ENCODE measurements at regions not wholly inside any gene's neighbourhood (a gene's known extent, or its start where the extent isn't known, plus 50 kb on each side); places are given as distances from the start of the nearest gene placed in this dataset.

GRCh38 chr5:174428895-174429294 is 295.5 kb upstream of the MSX2 start:
- Histone ChIP-seq H3K27me3 (replicated peaks in 1 of 2; ENCODE audit: control insufficient read depth in 2 of 2, extremely low read depth in 1 of 2, insufficient read depth in 2 of 2, low read length in 1 of 2) (no peaks in the 10 kb centered on the region), H3K9me3 (no peaks in the 10 kb centered on the region), H3K4me1 (ENCODE audit: control insufficient read depth in 1 of 2, extremely low read depth in 1 of 2, insufficient read depth in 2 of 2, low read length in 2 of 2) (peaks cover 0 to 9% of the 10 kb centered on the region in 2 experiments), H3K4me3 (ENCODE audit: control insufficient read depth in 1 of 2, extremely low read depth in 1 of 2, low read length in 1 of 2) (no peak overlapping the region), H3K36me3 (ENCODE audit: control insufficient read depth in 2 of 2, extremely low read depth in 1 of 2, insufficient read depth in 1 of 2, low read length in 1 of 2) (no peaks in the 10 kb centered on the region), H3K27ac (ENCODE audit: low read length) (no peak overlapping the region)
- DNase-seq (no peak), ATAC-seq (replicated peaks in 1 of 4) (no peak)
- H3K4me3 Mint-ChIP-seq, result no peak overlapping the region
- H3K36me3 Mint-ChIP-seq, result no peaks in the 10 kb centered on the region
- ChIA-PET POLR2A (no interaction called here), CTCF (interaction anchor here in 1 of 2 donors (0.6 kb wide), 1 partner anchor 203 kb away, joined by 3 read pairs; no protein-coding TSS in a partner anchor)
- H3K27me3 Mint-ChIP-seq, result peaks cover 0 to 4% of the 10 kb centered on the region in 2 donors
- H3K27ac Mint-ChIP-seq, result no peak overlapping the region
- 43% methylated on average over 5 of the region's 6 CpGs for WGBS (ENCODE audit: insufficient coverage)
- H3K9me3 Mint-ChIP-seq, result peaks cover 0 to 4% (median 0%) of the 10 kb centered on the region in 3 donors
- peaks cover 0 to 12% (median 4%) of the 10 kb centered on the region in 3 donors for H3K4me1 Mint-ChIP-seq

GRCh38 chr5:174430940-174431339 is 293.4 kb upstream of the MSX2 start:
- no peak overlapping the region for H3K4me3 Mint-ChIP-seq

DNA sequence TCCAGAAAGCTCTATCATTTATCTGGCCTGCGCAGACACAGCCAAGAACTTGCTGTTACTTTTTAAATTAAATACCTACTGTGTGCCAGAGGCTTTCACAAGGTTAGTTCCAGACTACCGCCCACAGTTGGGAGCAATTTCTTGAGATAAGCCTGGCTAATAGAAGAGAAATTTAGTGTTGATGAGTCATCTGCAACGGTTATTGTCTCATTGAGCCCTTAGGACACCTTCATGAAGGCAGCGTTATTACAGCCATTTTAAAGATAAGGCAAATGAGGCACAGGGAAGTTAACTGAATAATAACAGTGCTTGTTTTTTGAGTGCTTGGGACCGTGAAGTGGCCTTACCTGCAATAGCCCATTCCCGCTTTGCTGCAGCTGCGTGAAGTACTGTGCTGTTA is 292.9 kb upstream of the MSX2 start:
- no peak for DNase-seq
- POLR2A ChIA-PET, result no interaction called here
- Histone ChIP-seq H3K4me1 (ENCODE audit: control insufficient read depth in 1 of 2, extremely low read depth in 1 of 2, insufficient read depth in 2 of 2, low read length in 2 of 2) (peaks cover 0 to 9% of the 10 kb centered on the region in 2 experiments), H3K27ac (ENCODE audit: low read length) (no peak overlapping the region), H3K4me3 (ENCODE audit: control insufficient read depth in 1 of 2, extremely low read depth in 1 of 2, low read length in 1 of 2) (no peak overlapping the region), H3K9me3 (no peaks in the 10 kb centered on the region), H3K27me3 (replicated peaks in 1 of 2; ENCODE audit: control insufficient read depth in 2 of 2, extremely low read depth in 1 of 2, insufficient read depth in 2 of 2, low read length in 1 of 2) (peaks cover 0 to 2% of the 10 kb centered on the region in 2 experiments), H3K36me3 (ENCODE audit: control insufficient read depth in 2 of 2, extremely low read depth in 1 of 2, insufficient read depth in 1 of 2, low read length in 1 of 2) (no peaks in the 10 kb centered on the region)
- H3K9me3 Mint-ChIP-seq, result peaks cover 0 to 4% (median 0%) of the 10 kb centered on the region in 3 donors
- H3K36me3 Mint-ChIP-seq, result no peaks in the 10 kb centered on the region
- WGBS (ENCODE audit: insufficient coverage), result 80% methylated on average over 3 of the region's 7 CpGs
- H3K4me3 Mint-ChIP-seq, result no peak overlapping the region
- CTCF ChIA-PET, result interaction anchor here in 1 of 2 donors (0.6 kb wide), 1 partner anchor 14 kb away, joined by 7 read pairs; no protein-coding TSS in a partner anchor
- ATAC-seq (replicated peaks in 1 of 4), result no peak
- no peak overlapping the region for H3K27ac Mint-ChIP-seq
- H3K4me1 Mint-ChIP-seq, result peaks cover 0 to 8% (median 4%) of the 10 kb centered on the region in 3 donors
- peaks cover 1 to 8% of the 10 kb centered on the region in 2 donors for H3K27me3 Mint-ChIP-seq

More at GRCh38 chr5:174430940-174431339, 293.4 kb upstream of the MSX2 start:
- no CpG with 5 or more reads among the region's 3 CpGs for WGBS (ENCODE audit: insufficient coverage)
- Mint-ChIP-seq H3K4me1 (peaks cover 0 to 8% (median 4%) of the 10 kb centered on the region in 3 donors), H3K9me3 (peaks cover 0 to 4% (median 0%) of the 10 kb centered on the region in 3 donors), H3K36me3 (no peaks in the 10 kb centered on the region), H3K27me3 (peaks cover 1 to 8% of the 10 kb centered on the region in 2 donors), H3K27ac (no peak overlapping the region)
- H3K36me3 ChIP-seq (ENCODE audit: control insufficient read depth in 2 of 2, extremely low read depth in 1 of 2, insufficient read depth in 1 of 2, low read length in 1 of 2), result no peaks in the 10 kb centered on the region
- no peaks in the 10 kb centered on the region for H3K9me3 ChIP-seq
- H3K27ac ChIP-seq (ENCODE audit: low read length), result no peak overlapping the region
- ChIA-PET POLR2A (no interaction called here), CTCF (interaction anchor here in 1 of 2 donors (0.5 to 0.6 kb wide), 2 partner anchors 9 to 14 kb away, joined by 3 to 7 read pairs; no protein-coding TSS in a partner anchor)
- no peaks in the 10 kb centered on the region for H3K27me3 ChIP-seq (replicated peaks in 1 of 2; ENCODE audit: control insufficient read depth in 2 of 2, extremely low read depth in 1 of 2, insufficient read depth in 2 of 2, low read length in 1 of 2)
- DNase-seq, result peak in 2 of 35 experiments; percentile 6 to 17
- peak in 2 of 4 experiments; percentile 53 to 62 for ATAC-seq (replicated peaks in 1 of 4)
- no peak overlapping the region for H3K4me3 ChIP-seq (ENCODE audit: control insufficient read depth in 1 of 2, extremely low read depth in 1 of 2, low read length in 1 of 2)
- peaks cover 0 to 9% of the 10 kb centered on the region in 2 experiments for H3K4me1 ChIP-seq (ENCODE audit: control insufficient read depth in 1 of 2, extremely low read depth in 1 of 2, insufficient read depth in 2 of 2, low read length in 2 of 2)

DNA sequence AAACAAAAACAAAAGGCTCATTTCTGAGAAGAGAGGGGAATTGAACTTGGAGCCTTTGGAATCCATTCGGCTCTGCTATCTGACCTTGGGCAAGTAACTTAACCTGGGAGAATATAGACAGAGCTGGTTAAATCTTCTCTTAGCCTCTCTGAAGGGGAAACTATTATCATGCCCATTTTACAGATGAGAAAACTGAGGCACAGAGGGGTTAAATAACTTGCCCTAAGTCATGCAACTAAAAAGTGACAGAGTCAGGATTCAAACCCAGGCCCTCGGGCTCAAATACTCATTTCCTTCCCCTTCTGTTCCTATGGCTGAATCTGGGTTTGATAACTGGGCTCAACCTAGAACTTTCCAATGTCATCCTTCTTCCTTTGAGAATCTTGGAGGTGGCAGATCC is 291.3 kb upstream of the MSX2 start:
- CTCF ChIA-PET, result interaction anchor here in 1 of 2 donors (0.9 kb wide), 1 partner anchor 14 kb away, joined by 3 read pairs; no protein-coding TSS in a partner anchor

GRCh38 chr5:174436750-174437149 is 287.6 kb upstream of the MSX2 start:
- CTCF ChIA-PET, result no interaction called here
- WGBS (ENCODE audit: insufficient coverage), result 86% methylated on average over 3 of the region's 4 CpGs
- peaks cover 1 to 8% of the 10 kb centered on the region in 2 donors for H3K27me3 Mint-ChIP-seq

More for the DNA sequence above, 291.3 kb upstream of the MSX2 start:
- H3K4me3 ChIP-seq (ENCODE audit: control insufficient read depth in 1 of 2, extremely low read depth in 1 of 2, low read length in 1 of 2), result no peak overlapping the region
- Mint-ChIP-seq H3K36me3 (no peaks in the 10 kb centered on the region), H3K27me3 (peaks cover 1 to 11% of the 10 kb centered on the region in 2 donors), H3K27ac (no peak overlapping the region), H3K9me3 (peaks cover 0 to 7% (median 3%) of the 10 kb centered on the region in 3 donors), H3K4me1 (peaks cover 0 to 8% (median 4%) of the 10 kb centered on the region in 3 donors), H3K4me3 (no peak overlapping the region)
- peaks cover 0 to 9% of the 10 kb centered on the region in 2 experiments for H3K4me1 ChIP-seq (ENCODE audit: control insufficient read depth in 1 of 2, extremely low read depth in 1 of 2, insufficient read depth in 2 of 2, low read length in 2 of 2)
- no peak overlapping the region for H3K27ac ChIP-seq (ENCODE audit: low read length)
- POLR2A ChIA-PET, result no interaction called here
- H3K36me3 ChIP-seq (ENCODE audit: control insufficient read depth in 2 of 2, extremely low read depth in 1 of 2, insufficient read depth in 1 of 2, low read length in 1 of 2), result no peaks in the 10 kb centered on the region
- H3K9me3 ChIP-seq, result no peaks in the 10 kb centered on the region
- no peak for DNase-seq
- ATAC-seq (replicated peaks in 1 of 4), result no peak
- WGBS (ENCODE audit: insufficient coverage), result 75% methylated on average over 1 of the region's 2 CpGs
- peaks cover 0 to 9% of the 10 kb centered on the region in 2 experiments for H3K27me3 ChIP-seq (replicated peaks in 1 of 2; ENCODE audit: control insufficient read depth in 2 of 2, extremely low read depth in 1 of 2, insufficient read depth in 2 of 2, low read length in 1 of 2)

GRCh38 chr5:174444479-174445188 is 279.7 kb upstream of the MSX2 start:
- H3K9me3 Mint-ChIP-seq, result peaks cover 0 to 11% (median 0%) of the 10 kb centered on the region in 3 donors
- 89% methylated on average over 6 of the region's 7 CpGs for WGBS (ENCODE audit: insufficient coverage)
- Histone ChIP-seq H3K27ac (ENCODE audit: low read length) (no peak overlapping the region), H3K36me3 (ENCODE audit: control insufficient read depth in 2 of 2, extremely low read depth in 1 of 2, insufficient read depth in 1 of 2, low read length in 1 of 2) (no peaks in the 10 kb centered on the region), H3K4me1 (ENCODE audit: control insufficient read depth in 1 of 2, extremely low read depth in 1 of 2, insufficient read depth in 2 of 2, low read length in 2 of 2) (no peaks in the 10 kb centered on the region), H3K9me3 (no peaks in the 10 kb centered on the region), H3K4me3 (ENCODE audit: control insufficient read depth in 1 of 2, extremely low read depth in 1 of 2, low read length in 1 of 2) (no peak overlapping the region), H3K27me3 (replicated peaks in 1 of 2; ENCODE audit: control insufficient read depth in 2 of 2, extremely low read depth in 1 of 2, insufficient read depth in 2 of 2, low read length in 1 of 2) (no peaks in the 10 kb centered on the region)
- H3K36me3 Mint-ChIP-seq, result peaks cover 6% of the 10 kb centered on the region
- DNase-seq (no peak), ATAC-seq (replicated peaks in 1 of 4) (no peak)
- no peak overlapping the region for H3K4me3 Mint-ChIP-seq
- no peak overlapping the region for H3K27ac Mint-ChIP-seq
- POLR2A ChIA-PET, result interaction anchor here in 1 of 2 donors (0.8 kb wide), 1 partner anchor 18 kb away, joined by 3 read pairs; no protein-coding TSS in a partner anchor
- peaks cover 0 to 2% of the 10 kb centered on the region in 2 donors for H3K27me3 Mint-ChIP-seq
- CTCF ChIA-PET, result no interaction called here
- peaks cover 0 to 4% (median 0%) of the 10 kb centered on the region in 3 donors for H3K4me1 Mint-ChIP-seq

More at GRCh38 chr5:174436750-174437149, 287.6 kb upstream of the MSX2 start:
- ATAC-seq (replicated peaks in 1 of 4) (no peak), DNase-seq (no peak)
- no peak overlapping the region for H3K27ac ChIP-seq (ENCODE audit: low read length)
- H3K9me3 Mint-ChIP-seq, result peaks cover 0 to 5% (median 5%) of the 10 kb centered on the region in 3 donors
- H3K36me3 ChIP-seq (ENCODE audit: control insufficient read depth in 2 of 2, extremely low read depth in 1 of 2, insufficient read depth in 1 of 2, low read length in 1 of 2), result no peaks in the 10 kb centered on the region
- H3K4me1 Mint-ChIP-seq, result no peaks in the 10 kb centered on the region
- H3K36me3 Mint-ChIP-seq, result no peaks in the 10 kb centered on the region
- POLR2A ChIA-PET, result no interaction called here
- H3K9me3 ChIP-seq, result no peaks in the 10 kb centered on the region
- no peak overlapping the region for H3K27ac Mint-ChIP-seq
- peaks cover 0 to 9% of the 10 kb centered on the region in 2 experiments for H3K27me3 ChIP-seq (replicated peaks in 1 of 2; ENCODE audit: control insufficient read depth in 2 of 2, extremely low read depth in 1 of 2, insufficient read depth in 2 of 2, low read length in 1 of 2)
- H3K4me1 ChIP-seq (ENCODE audit: control insufficient read depth in 1 of 2, extremely low read depth in 1 of 2, insufficient read depth in 2 of 2, low read length in 2 of 2), result no peaks in the 10 kb centered on the region
- no peak overlapping the region for H3K4me3 Mint-ChIP-seq
- no peak overlapping the region for H3K4me3 ChIP-seq (ENCODE audit: control insufficient read depth in 1 of 2, extremely low read depth in 1 of 2, low read length in 1 of 2)

Data from T-cell (primary cell).